PC-3 (cell line): ENCODE measurements at regions not wholly inside any gene's neighbourhood (a gene's known extent, or its start where the extent isn't known, plus 50 kb on each side); places are given as distances from the start of the nearest gene placed in this dataset.

ENCODE experiments used
- EZH2 ChIP-seq: fragments of 300-600 bp; sonication (generic); IDR thresholded peaks from one replicate; pipeline ENCODE4 v1.6.1; 2017; ENCODE audit warnings: antibody characterized with exemption, mild to moderate bottlenecking, low read length; ENCODE audit not compliant: unreplicated experiment
- EZH2phosphoT487 ChIP-seq: fragments of 300-600 bp; sonication (generic); IDR thresholded peaks from 2 replicates; pipeline ENCODE4 v1.6.1; 2018; ENCODE audit warnings: mild to moderate bottlenecking, antibody characterized with exemption, low read length, borderline replicate concordance
- TF ChIP-seq, protein P1 (sequence below): fragments of 300-600 bp; sonication (generic); conservative IDR thresholded peaks from 2 replicates; pipeline ENCODE4 v1.5.1; 2017; ENCODE audit warnings: antibody characterized with exemption, low read depth, mild to moderate bottlenecking, low read length

GRCh38 chr21:17976691-17977090 is 157.5 kb upstream of the C21orf91 start:
- TF ChIP-seq EZH2 = no peak
- TF ChIP-seq, protein P1, sequence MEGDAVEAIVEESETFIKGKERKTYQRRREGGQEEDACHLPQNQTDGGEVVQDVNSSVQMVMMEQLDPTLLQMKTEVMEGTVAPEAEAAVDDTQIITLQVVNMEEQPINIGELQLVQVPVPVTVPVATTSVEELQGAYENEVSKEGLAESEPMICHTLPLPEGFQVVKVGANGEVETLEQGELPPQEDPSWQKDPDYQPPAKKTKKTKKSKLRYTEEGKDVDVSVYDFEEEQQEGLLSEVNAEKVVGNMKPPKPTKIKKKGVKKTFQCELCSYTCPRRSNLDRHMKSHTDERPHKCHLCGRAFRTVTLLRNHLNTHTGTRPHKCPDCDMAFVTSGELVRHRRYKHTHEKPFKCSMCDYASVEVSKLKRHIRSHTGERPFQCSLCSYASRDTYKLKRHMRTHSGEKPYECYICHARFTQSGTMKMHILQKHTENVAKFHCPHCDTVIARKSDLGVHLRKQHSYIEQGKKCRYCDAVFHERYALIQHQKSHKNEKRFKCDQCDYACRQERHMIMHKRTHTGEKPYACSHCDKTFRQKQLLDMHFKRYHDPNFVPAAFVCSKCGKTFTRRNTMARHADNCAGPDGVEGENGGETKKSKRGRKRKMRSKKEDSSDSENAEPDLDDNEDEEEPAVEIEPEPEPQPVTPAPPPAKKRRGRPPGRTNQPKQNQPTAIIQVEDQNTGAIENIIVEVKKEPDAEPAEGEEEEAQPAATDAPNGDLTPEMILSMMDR = no peak
- no peak for TF ChIP-seq EZH2phosphoT487
